ENCODE measurements at regions not wholly inside any gene's neighbourhood (a gene's known extent, or its start where the extent isn't known, plus 50 kb on each side); places are given as distances from the start of the nearest gene placed in this dataset.

DNA sequence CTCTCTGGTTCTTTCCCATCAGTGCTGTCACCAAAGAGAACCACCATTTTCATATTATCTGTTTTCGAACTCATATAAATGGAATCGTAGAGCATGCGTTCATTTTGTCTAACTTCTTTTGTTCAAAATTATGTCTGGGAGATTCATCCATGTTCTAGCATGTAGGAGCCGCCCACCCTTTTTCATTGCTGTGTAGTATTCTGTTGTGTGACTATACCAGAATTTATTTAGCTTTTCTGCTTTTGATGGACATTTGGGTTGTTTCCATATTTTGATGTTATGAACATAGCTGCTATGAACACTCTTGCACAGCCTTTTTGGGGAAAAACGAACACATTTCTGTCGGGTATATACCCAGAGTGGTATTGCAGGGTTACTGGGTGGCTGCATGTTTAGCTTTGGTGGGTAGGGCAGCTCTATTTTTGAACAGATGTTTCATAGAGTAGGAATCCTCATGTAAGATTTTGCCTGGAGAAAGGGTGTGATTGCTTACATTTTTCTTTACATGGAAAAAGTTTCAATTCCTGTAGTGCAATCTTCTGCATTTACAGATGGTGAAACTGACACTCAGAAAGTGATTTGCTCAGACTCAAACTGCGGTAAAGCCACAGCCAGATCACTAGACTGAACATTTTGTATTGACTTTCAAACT is 100.2 kb upstream of the IL12B start:
- no peak for DNase-seq (ENCODE audit: low spot score)
- Histone ChIP-seq H4K20me1 (ENCODE audit: insufficient read depth, poor library complexity, severe bottlenecking) (no peaks in the 10 kb centered on the region), H3K4me2 (no peak overlapping the region), H3K36me3 (replicated peaks; ENCODE audit: insufficient read depth, low read depth) (no peaks in the 10 kb centered on the region), H3K4me1 (ENCODE audit: insufficient read depth) (no peaks in the 10 kb centered on the region), H3K4me3 (no peak overlapping the region), H3K9me3 (ENCODE audit: low read depth) (no peaks in the 10 kb centered on the region), H3K27me3 (no peaks in the 10 kb centered on the region), H3K9me2 (replicated peaks; ENCODE audit: insufficient read depth) (no peaks in the 10 kb centered on the region), H2AFZ (no peak overlapping the region), H3K27ac (no peak overlapping the region), H3K79me2 (no peaks in the 10 kb centered on the region)
- WGBS (ENCODE audit: low lambda C conversion rate, missing lambda C conversion rate), result 95% methylated on average over 7 of the region's 7 CpGs
- TF ChIP-seq EZH2phosphoT487 (IDR thresholded peaks at IDR 0.05; ENCODE audit: low read depth, severe bottlenecking, unreplicated experiment), result no peak
- TF ChIP-seq EZH2 (IDR thresholded peaks at IDR 0.05; ENCODE audit: borderline replicate concordance), result no peak
- TF ChIP-seq, protein P1, sequence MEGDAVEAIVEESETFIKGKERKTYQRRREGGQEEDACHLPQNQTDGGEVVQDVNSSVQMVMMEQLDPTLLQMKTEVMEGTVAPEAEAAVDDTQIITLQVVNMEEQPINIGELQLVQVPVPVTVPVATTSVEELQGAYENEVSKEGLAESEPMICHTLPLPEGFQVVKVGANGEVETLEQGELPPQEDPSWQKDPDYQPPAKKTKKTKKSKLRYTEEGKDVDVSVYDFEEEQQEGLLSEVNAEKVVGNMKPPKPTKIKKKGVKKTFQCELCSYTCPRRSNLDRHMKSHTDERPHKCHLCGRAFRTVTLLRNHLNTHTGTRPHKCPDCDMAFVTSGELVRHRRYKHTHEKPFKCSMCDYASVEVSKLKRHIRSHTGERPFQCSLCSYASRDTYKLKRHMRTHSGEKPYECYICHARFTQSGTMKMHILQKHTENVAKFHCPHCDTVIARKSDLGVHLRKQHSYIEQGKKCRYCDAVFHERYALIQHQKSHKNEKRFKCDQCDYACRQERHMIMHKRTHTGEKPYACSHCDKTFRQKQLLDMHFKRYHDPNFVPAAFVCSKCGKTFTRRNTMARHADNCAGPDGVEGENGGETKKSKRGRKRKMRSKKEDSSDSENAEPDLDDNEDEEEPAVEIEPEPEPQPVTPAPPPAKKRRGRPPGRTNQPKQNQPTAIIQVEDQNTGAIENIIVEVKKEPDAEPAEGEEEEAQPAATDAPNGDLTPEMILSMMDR (IDR thresholded peaks at IDR 0.05; ENCODE audit: poor library complexity), result no peak

DNA sequence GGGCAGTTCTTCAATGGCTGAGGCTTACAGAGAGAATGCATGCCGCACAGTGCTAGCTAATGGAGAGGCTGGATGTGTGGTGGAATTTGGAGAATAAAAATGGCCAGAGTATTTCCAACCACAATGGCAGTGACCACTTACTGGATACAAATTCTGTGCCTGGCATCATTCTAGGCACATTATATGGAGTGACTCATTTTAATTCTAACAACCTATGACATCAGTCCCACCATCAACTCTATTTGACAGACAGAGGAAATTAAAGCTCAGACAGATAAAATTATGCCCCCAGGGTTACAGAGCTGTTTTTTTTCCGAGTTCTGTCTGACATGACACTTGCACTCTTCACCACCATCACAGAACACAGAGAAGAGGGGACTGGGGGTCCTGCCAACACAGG is 105.6 kb upstream of the IL12B start:
- H3K4me1 ChIP-seq (ENCODE audit: insufficient read depth), result no peaks in the 10 kb centered on the region
- H3K79me2 ChIP-seq, result no peaks in the 10 kb centered on the region
- no peaks in the 10 kb centered on the region for H3K9me3 ChIP-seq (ENCODE audit: low read depth)
- H4K20me1 ChIP-seq (ENCODE audit: insufficient read depth, poor library complexity, severe bottlenecking), result no peaks in the 10 kb centered on the region
- no peak overlapping the region for H2AFZ ChIP-seq
- no peak overlapping the region for H3K4me3 ChIP-seq
- DNase-seq (ENCODE audit: low spot score), result no peak
- H3K27ac ChIP-seq, result no peak overlapping the region
- WGBS (ENCODE audit: low lambda C conversion rate, missing lambda C conversion rate), result 74% methylated on average over 2 of the region's 2 CpGs
- TF ChIP-seq EZH2 (IDR thresholded peaks at IDR 0.05; ENCODE audit: borderline replicate concordance) (no peak), EZH2phosphoT487 (IDR thresholded peaks at IDR 0.05; ENCODE audit: low read depth, severe bottlenecking, unreplicated experiment) (no peak)
- TF ChIP-seq, protein P1 (IDR thresholded peaks at IDR 0.05; ENCODE audit: poor library complexity), result no peak
- H3K27me3 ChIP-seq, result peaks cover 4% of the 10 kb centered on the region
- H3K4me2 ChIP-seq, result no peak overlapping the region
- H3K36me3 ChIP-seq (replicated peaks; ENCODE audit: insufficient read depth, low read depth), result no peaks in the 10 kb centered on the region
- no peaks in the 10 kb centered on the region for H3K9me2 ChIP-seq (replicated peaks; ENCODE audit: insufficient read depth)

DNA sequence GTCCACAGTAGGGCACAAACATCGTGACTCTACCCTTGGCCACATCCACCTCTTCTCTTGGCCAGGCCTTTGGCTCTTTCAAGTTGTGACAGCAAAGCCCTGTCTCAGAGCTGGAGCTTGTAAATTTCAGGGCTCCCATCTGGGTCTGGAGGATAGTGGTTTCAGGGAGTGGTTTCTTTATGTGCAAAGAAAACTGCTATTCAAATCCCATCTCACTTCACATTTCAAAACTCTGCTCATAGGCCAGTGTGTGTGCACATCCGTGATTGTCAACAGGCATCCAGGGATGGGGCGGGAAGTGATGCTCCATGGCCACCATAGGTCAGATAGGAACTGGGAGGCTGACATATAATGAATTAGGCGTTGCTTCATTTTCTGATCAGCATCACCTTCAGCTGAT is 107.8 kb upstream of the IL12B start:
- Histone ChIP-seq H2AFZ (no peak overlapping the region), H3K27me3 (peaks cover 4% of the 10 kb centered on the region), H3K36me3 (replicated peaks; ENCODE audit: insufficient read depth, low read depth) (no peaks in the 10 kb centered on the region), H4K20me1 (ENCODE audit: insufficient read depth, poor library complexity, severe bottlenecking) (no peaks in the 10 kb centered on the region), H3K79me2 (no peaks in the 10 kb centered on the region), H3K4me1 (ENCODE audit: insufficient read depth) (no peaks in the 10 kb centered on the region), H3K4me3 (no peak overlapping the region), H3K9me3 (ENCODE audit: low read depth) (no peaks in the 10 kb centered on the region), H3K27ac (no peak overlapping the region), H3K9me2 (replicated peaks; ENCODE audit: insufficient read depth) (no peaks in the 10 kb centered on the region), H3K4me2 (no peak overlapping the region)
- TF ChIP-seq, protein P1 (IDR thresholded peaks at IDR 0.05; ENCODE audit: poor library complexity), result no peak
- no peak for TF ChIP-seq EZH2phosphoT487 (IDR thresholded peaks at IDR 0.05; ENCODE audit: low read depth, severe bottlenecking, unreplicated experiment)
- no peak for TF ChIP-seq EZH2 (IDR thresholded peaks at IDR 0.05; ENCODE audit: borderline replicate concordance)
- 77% methylated on average over 4 of the region's 4 CpGs for whole genome bisulfite sequencing (ENCODE audit: low lambda C conversion rate, missing lambda C conversion rate)
- DNase-seq (ENCODE audit: low spot score), result no peak

Data from hepatocyte (in vitro differentiated cells).